RWPE2 (cell line): ENCODE measurements at regions not wholly inside any gene's neighbourhood (a gene's known extent, or its start where the extent isn't known, plus 50 kb on each side); places are given as distances from the start of the nearest gene placed in this dataset.
"Not testable (repeated sequence)": the region's sequence is repeated elsewhere in the genome, so short reads cannot be mapped to it uniquely, and the experiment has no call there.

Experiments
- ATAC-seq: fragments of 200-7000 bp; cut with Tn5 transposase; 3 replicates; pipeline ENCODE4 v1.9.1; 2021; ENCODE audit warnings: low read depth
- DNase-seq: peaks from one replicate; pipeline ENCODE4 v3.0.0-alpha.2; 2020; ENCODE audit warnings: low spot score
- H3K27ac ChIP-seq: fragments of 450-650 bp; 2 replicates; pipeline ENCODE4 v1.5.1; 2017; ENCODE audit warnings: mild to moderate bottlenecking; ENCODE audit not compliant: poor library complexity, severe bottlenecking
- H3K27me3 ChIP-seq: fragments of 250-450 bp; sonication (Bioruptor Pico); 2 replicates; pipeline ENCODE4 v1.5.1; 2021; ENCODE audit warnings: mild to moderate bottlenecking, moderate library complexity; ENCODE audit not compliant: insufficient read depth, poor library complexity, severe bottlenecking
- H3K36me3 ChIP-seq: fragments of 250-450 bp; sonication (Bioruptor Pico); 2 replicates; pipeline ENCODE4 v1.5.1; 2020; ENCODE audit warnings: low read depth, mild to moderate bottlenecking, moderate library complexity
- H3K4me1 ChIP-seq: fragments of 250-450 bp; sonication (Bioruptor Pico); 2 replicates; pipeline ENCODE4 v1.5.1; 2021; ENCODE audit warnings: mild to moderate bottlenecking, moderate library complexity; ENCODE audit not compliant: insufficient read depth, poor library complexity, severe bottlenecking
- H3K4me3 ChIP-seq: fragments of 250-450 bp; sonication (Bioruptor Pico); 2 replicates; pipeline ENCODE4 v1.5.1; 2021; ENCODE audit warnings: mild to moderate bottlenecking, moderate library complexity; ENCODE audit not compliant: severe bottlenecking
- H3K9me3 ChIP-seq: fragments of 250-450 bp; sonication (Bioruptor Pico); 2 replicates; pipeline ENCODE4 v1.5.1; 2021; ENCODE audit warnings: mild to moderate bottlenecking, moderate library complexity; ENCODE audit not compliant: severe bottlenecking
- CTCF ChIP-seq: fragments of 450-650 bp; IDR thresholded peaks from one replicate; pipeline ENCODE4 v1.5.1; 2017; ENCODE audit warnings: mild to moderate bottlenecking, moderate library complexity; ENCODE audit not compliant: poor library complexity, severe bottlenecking

- not testable (repeated sequence) for ATAC-seq, H3K36me3 ChIP-seq, H3K4me1 ChIP-seq, H3K4me3 ChIP-seq, H3K27me3 ChIP-seq, DNase-seq, H3K27ac ChIP-seq, H3K9me3 ChIP-seq
Observed at GRCh38 chr7:135872861-135873260, 104.3 kb downstream of the MTPN start.

DNA sequence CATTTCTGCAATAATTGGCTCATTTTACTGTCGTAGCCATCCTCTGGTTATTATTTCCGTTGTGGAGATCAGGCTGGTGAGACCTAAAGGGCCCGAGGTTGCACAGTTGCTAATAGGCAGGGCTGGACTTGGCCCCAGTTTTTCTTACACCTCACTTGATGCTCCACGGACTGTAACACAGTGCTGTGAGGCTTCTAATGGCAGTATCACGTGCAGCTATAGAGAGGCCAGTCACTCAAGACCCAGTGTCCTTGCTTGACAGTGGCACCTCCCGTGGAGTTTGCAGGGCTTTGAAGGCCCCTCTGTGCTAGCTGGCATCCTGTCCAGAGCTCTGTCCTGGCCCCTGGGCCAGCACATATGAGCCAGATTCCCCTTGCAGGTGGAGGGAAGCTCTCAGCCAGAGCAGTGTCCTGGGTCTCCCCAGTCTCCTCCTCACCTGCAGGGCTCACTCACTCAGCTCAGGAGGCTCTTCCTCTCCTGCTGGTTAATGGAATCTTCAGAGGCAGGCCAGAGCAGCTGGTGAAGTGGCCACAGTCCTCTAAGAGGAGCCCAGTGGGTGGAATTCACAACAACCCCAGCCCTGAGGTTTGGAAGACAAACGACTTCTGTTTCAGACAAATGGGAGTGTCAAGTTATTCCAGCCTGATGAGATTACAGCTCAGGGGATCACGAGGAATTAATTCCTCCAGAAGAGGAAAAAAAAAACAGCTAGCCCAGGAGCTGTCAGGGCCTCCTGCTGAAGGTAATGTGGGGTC lies 114.2 kb upstream of the FAM180A start:
- H3K9me3 ChIP-seq, result no peaks in the 10 kb centered on the region
- DNase-seq, result no peak

GRCh38 chr7:135859538-135859937 lies 110.9 kb upstream of the FAM180A start:
- no peak for TF ChIP-seq CTCF
- H3K27me3 ChIP-seq, result no peaks in the 10 kb centered on the region
- ATAC-seq, result no peak
- H3K9me3 ChIP-seq, result no peaks in the 10 kb centered on the region
- H3K4me3 ChIP-seq, result no peak overlapping the region
- H3K36me3 ChIP-seq, result no peaks in the 10 kb centered on the region
- H3K27ac ChIP-seq, result no peak overlapping the region
- no peak for DNase-seq
- peaks cover 15% of the 10 kb centered on the region for H3K4me1 ChIP-seq

More for the DNA sequence above, 114.2 kb upstream of the FAM180A start:
- TF ChIP-seq CTCF, result no peak
- Histone ChIP-seq H3K4me3 (no peak overlapping the region), H3K27me3 (no peaks in the 10 kb centered on the region), H3K27ac (no peak overlapping the region), H3K4me1 (no peaks in the 10 kb centered on the region), H3K36me3 (no peaks in the 10 kb centered on the region)
- ATAC-seq, result 0 out of 3 replicates have a peak, but pooled peaks have one; percentile 17

DNA sequence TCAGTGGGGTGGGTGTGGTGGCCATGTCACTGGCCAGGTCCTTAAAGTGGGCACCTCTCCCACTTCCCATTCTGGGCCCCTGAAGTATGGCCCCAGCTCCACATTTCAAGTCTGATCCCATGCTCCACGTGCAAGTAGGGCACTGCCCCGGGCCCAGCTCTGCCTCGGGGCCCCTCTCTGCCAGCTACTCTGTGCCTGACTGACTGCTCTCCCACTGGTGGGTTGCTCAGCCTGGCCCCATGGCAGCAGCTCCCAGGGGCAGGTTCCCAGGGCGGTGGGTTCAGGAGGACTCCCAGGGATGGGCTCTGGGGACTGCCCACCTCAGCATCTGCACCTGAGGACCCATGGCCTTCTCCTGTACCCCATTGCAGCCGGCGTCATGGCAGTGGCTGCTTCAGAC lies 110.2 kb upstream of the FAM180A start:
- TF ChIP-seq CTCF, result no peak
- Histone ChIP-seq H3K4me1 (peaks cover 15% of the 10 kb centered on the region), H3K9me3 (no peaks in the 10 kb centered on the region), H3K27ac (no peak overlapping the region), H3K36me3 (no peaks in the 10 kb centered on the region), H3K27me3 (no peaks in the 10 kb centered on the region), H3K4me3 (no peak overlapping the region)
- DNase-seq, result no peak
- ATAC-seq, result no peak

- Histone ChIP-seq H3K4me3 (no peak overlapping the region), H3K27ac (no peak overlapping the region), H3K9me3 (no peaks in the 10 kb centered on the region), H3K27me3 (no peaks in the 10 kb centered on the region), H3K36me3 (no peaks in the 10 kb centered on the region), H3K4me1 (peaks cover 15% of the 10 kb centered on the region)
- ATAC-seq (no peak), DNase-seq (no peak)
- no peak for TF ChIP-seq CTCF
Observed at GRCh38 chr7:135858379-135858778, 109.8 kb upstream of the FAM180A start.
